ENCODE measurements at regions not wholly inside any gene's neighbourhood (a gene's known extent, or its start where the extent isn't known, plus 50 kb on each side); places are given as distances from the start of the nearest gene placed in this dataset.

- no peak overlapping the region for H3K27ac ChIP-seq
- no peaks in the 10 kb centered on the region for H3K9me3 ChIP-seq
- DNase-seq: no peak
- H3K4me3 ChIP-seq: no peak overlapping the region
- H3K4me1 ChIP-seq: no peaks in the 10 kb centered on the region
- H3K36me3 ChIP-seq: no peaks in the 10 kb centered on the region
- H3K27me3 ChIP-seq: no peaks in the 10 kb centered on the region
- TF ChIP-seq CTCF (IDR thresholded peaks at IDR 0.05) (no peak), POLR2A (IDR thresholded peaks at IDR 0.05) (no peak)
Observed at GRCh38 chr3:110791995-110792686, 279.5 kb upstream of the NECTIN3 start.

DNA sequence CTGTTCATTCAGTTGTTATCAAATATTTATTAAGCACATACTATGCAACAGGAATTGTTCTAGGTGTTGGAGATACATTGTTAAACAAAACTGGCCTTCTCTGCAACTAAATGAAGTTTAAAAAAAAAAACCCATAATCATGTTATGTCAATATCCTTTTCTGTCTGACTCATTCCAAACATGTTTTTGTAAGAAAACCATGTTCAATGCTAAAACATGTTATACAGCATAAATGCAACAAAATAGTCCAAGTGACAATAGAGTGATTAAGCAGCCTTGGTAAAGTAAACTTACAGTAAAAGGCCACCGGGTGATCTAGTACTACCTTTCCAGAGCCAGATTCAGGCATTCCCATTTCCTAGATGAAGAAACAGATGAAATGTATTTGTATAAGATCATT, 278.0 kb upstream of the NECTIN3 start:
- Histone ChIP-seq H3K36me3 (no peaks in the 10 kb centered on the region), H3K4me1 (no peaks in the 10 kb centered on the region), H3K9me3 (no peaks in the 10 kb centered on the region), H3K4me3 (no peak overlapping the region), H3K27me3 (no peaks in the 10 kb centered on the region), H3K27ac (no peak overlapping the region)
- DNase-seq: no peak
- TF ChIP-seq CTCF (IDR thresholded peaks at IDR 0.05) (no peak), POLR2A (IDR thresholded peaks at IDR 0.05) (no peak)

GRCh38 chr3:110795163-110795562, 276.5 kb upstream of the NECTIN3 start:
- Histone ChIP-seq H3K4me1 (no peaks in the 10 kb centered on the region), H3K4me3 (no peak overlapping the region), H3K27me3 (no peaks in the 10 kb centered on the region), H3K9me3 (no peaks in the 10 kb centered on the region), H3K36me3 (no peaks in the 10 kb centered on the region), H3K27ac (no peak overlapping the region)
- no peak for DNase-seq
- TF ChIP-seq CTCF (IDR thresholded peaks at IDR 0.05) (no peak), POLR2A (IDR thresholded peaks at IDR 0.05) (no peak)

- Histone ChIP-seq H3K36me3 (no peaks in the 10 kb centered on the region), H3K4me3 (no peak overlapping the region), H3K27ac (no peak overlapping the region), H3K9me3 (no peaks in the 10 kb centered on the region), H3K27me3 (no peaks in the 10 kb centered on the region), H3K4me1 (no peaks in the 10 kb centered on the region)
- DNase-seq: no peak
- TF ChIP-seq POLR2A (IDR thresholded peaks at IDR 0.05) (no peak), CTCF (IDR thresholded peaks at IDR 0.05) (no peak)
Observed at GRCh38 chr3:110799271-110799670, 272.3 kb upstream of the NECTIN3 start.

GRCh38 chr3:110804856-110805255, 266.8 kb upstream of the NECTIN3 start:
- Histone ChIP-seq H3K4me1 (no peaks in the 10 kb centered on the region), H3K4me3 (no peak overlapping the region), H3K36me3 (no peaks in the 10 kb centered on the region), H3K9me3 (no peaks in the 10 kb centered on the region), H3K27me3 (no peaks in the 10 kb centered on the region), H3K27ac (no peak overlapping the region)
- no peak for DNase-seq
- no peak for TF ChIP-seq CTCF (IDR thresholded peaks at IDR 0.05)
- no peak for TF ChIP-seq POLR2A (IDR thresholded peaks at IDR 0.05)

- Histone ChIP-seq H3K27me3 (no peaks in the 10 kb centered on the region), H3K27ac (no peak overlapping the region), H3K36me3 (no peaks in the 10 kb centered on the region), H3K9me3 (no peaks in the 10 kb centered on the region), H3K4me3 (no peak overlapping the region), H3K4me1 (no peaks in the 10 kb centered on the region)
- TF ChIP-seq CTCF (IDR thresholded peaks at IDR 0.05) (no peak), POLR2A (IDR thresholded peaks at IDR 0.05) (no peak)
- no peak for DNase-seq
Observed at GRCh38 chr3:110806924-110807323, 264.7 kb upstream of the NECTIN3 start.

All from Peyer's patch (tissue), 4 donors.